ENCODE measurements at regions not wholly inside any gene's neighbourhood (a gene's known extent, or its start where the extent isn't known, plus 50 kb on each side); places are given as distances from the start of the nearest gene placed in this dataset.
"Not testable (repeated sequence)": the region's sequence is repeated elsewhere in the genome, so short reads cannot be mapped to it uniquely, and the experiment has no call there.

DNA sequence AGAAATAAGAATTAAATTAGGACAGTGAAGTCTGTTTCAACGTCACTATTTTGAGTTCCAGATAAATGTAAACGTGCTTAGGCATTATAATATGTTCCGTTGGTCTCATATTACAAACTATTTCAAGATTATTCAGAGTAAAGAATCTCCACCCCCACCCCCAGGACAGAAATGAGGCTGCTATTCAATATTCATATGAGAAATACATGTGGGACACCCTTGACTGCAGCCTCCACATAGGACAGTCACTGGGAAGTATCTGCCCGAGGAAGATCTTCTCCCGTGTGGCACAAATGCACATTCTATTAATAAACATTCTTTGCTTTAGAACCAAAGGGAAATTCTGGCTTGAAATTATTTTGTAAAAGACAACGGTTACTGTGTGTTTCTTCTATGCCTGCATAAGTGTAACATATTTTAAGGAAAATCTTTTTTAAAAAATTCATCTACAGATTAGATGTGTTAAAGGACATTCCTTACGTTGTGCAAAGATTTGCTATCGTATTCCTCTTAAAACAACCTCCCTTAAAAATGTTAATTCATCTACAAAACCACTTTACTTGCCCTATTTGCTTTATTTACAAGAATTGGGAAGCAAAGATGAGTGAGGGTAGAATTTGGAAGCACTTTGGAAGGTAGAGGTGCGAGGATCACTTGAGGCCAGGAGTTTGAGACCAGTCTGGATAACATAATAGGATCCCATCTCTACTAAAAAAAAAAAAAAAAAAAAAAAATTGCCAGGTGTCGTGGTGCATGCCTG, 148.3 kb upstream of the SOX14 start:
- no peak for DNase-seq

DNA sequence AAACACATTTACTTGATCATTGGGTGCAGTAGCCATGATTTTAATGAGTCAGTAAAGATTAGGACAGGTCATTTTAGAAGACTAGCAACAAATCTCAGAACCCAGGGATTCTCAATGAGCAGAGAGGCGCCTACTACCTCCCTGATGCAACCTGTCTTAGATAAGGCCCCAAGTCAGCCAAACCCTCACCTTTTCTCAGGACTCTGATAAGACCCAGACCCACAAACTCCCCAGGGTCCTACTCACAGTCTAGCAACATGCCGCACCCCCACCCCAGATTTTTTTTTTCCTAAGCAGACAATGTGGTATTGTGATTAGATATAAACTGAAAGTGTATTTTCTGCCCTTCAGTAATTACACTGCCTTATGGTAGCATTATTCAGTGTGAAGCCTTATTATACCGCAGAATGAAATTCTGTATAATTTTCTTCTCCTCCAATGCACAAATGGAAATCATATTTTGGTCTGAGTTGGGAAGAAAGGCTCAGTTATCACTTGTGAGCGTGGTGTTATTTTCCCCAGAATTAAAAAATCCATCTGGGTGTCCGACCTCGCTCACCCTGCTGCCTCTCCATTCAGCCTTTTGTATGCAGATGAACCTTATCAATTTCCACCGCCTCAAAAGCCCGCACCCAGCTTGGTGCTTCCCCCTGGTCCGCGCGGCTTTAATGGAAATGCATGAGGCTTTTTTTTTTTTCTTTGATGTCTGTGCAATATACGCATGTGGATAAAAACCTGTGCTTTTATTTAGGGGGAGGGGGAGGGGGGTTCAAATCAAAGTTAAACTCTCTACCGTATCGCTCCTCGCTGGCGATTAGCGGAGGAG, 122.0 kb upstream of the SOX14 start:
- no peak for DNase-seq

- no peak for DNase-seq
Observed at GRCh38 chr3:137642831-137643230, 121.3 kb upstream of the SOX14 start.

- no peak for DNase-seq
Observed at GRCh38 chr3:137647179-137647578, 116.9 kb upstream of the SOX14 start.

- no peak for DNase-seq
Observed at GRCh38 chr3:137669519-137670060, 94.5 kb upstream of the SOX14 start.

- no peak for DNase-seq
Observed at GRCh38 chr3:137687181-137687879, 76.8 kb upstream of the SOX14 start.

DNA sequence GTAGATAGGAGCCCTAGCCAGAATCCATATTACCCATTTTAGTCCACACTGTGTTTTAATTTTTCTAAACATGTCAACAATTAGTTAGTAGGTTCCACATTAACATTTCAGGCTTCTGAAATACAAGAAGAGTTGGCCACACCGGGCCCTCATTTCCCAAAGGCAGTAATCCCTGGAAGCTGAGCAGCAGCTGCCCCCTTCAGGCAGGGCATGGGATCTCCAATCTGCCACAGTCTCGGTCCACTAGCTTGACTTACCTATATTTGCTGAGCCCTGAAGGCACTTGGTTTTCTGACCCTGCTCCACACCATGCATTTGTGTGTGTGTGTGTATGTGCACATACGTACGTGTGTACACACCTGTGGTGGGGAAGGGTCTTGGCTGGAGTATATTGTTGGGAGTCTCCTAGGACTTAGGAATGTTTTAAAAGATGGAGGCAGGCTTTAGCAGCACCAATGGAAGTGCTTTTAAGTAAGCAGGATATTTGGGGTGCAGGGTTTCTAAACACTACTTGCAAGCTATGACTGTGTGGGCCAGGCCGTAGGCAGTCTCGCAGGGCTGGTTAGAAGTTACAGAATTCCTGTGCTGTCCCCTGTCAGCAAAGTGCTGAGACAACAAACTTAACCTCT, 71.2 kb upstream of the SOX14 start:
- no peak for DNase-seq

DNA sequence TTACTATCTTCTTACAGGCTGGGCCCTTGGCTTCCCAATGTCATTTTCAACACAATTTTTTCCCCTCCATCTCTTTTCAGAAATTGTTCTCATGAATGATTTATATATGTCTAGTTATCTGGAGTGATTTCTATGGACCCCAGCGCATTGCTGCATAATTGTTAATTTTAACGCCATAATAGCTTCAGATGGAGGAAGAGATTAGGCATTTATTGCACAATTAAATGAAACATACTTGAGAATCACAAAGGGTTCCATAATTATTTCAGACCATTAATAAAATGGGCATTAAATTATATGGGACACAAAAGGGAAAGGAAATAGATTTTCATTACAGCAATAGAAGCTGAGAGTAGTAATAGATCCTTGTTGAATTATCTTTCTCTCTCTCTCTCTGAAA, 70.3 kb upstream of the SOX14 start:
- no peak for DNase-seq

DNA sequence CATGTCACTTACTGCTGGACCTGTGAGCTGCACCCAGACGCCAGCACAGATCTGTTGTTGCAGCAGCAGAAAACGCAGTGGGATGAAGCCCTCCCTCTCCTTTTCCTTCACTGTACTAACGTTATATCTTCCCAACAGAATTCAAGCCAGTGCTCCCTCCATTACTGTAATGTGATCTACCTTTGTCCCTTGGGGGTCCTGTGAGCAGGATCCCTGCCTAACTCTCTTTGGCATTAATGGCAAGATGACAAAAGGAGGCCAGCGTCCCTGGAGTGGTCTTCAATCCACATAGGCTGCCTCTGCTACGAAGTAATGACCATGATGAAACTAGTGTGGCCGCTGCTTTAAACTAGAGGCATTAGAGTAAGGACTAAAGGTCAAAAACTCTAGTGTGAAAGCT, 69.3 kb upstream of the SOX14 start:
- DNase-seq: no peak

- no peak for DNase-seq
Observed at GRCh38 chr3:137695351-137695750, 68.8 kb upstream of the SOX14 start.

DNA sequence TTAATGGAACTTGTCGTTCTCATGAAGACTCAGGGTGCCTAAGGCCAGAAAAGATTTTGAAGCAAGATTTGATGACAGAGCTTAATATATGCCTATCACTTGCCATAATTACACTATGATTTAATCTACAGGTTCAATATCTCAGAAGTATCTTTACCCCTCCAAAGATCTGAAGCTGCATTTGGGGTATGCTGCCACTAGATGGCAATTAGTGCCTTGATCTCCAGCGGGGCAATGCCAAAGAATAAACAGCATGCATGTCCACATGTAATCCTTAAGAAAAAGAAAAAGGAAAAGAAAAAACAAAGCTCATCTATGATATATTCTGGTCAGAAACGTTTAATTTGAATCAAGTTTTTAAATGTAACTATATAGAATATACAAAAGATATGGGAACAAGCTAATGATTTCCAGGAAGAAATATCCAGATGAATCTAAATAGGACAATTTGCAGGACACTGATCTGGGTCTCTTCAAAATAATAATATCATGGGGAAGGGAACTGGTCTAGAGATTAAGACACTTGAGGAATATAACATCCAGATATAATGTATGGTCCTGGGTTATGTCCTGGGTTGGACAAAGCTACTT, 55.0 kb upstream of the SOX14 start:
- DNase-seq: no peak

GRCh38 chr3:137713965-137714364, 50.1 kb upstream of the SOX14 start:
- not testable (repeated sequence) for DNase-seq
